ENCODE measurements at regions not wholly inside any gene's neighbourhood (a gene's known extent, or its start where the extent isn't known, plus 50 kb on each side); places are given as distances from the start of the nearest gene placed in this dataset.

DNA sequence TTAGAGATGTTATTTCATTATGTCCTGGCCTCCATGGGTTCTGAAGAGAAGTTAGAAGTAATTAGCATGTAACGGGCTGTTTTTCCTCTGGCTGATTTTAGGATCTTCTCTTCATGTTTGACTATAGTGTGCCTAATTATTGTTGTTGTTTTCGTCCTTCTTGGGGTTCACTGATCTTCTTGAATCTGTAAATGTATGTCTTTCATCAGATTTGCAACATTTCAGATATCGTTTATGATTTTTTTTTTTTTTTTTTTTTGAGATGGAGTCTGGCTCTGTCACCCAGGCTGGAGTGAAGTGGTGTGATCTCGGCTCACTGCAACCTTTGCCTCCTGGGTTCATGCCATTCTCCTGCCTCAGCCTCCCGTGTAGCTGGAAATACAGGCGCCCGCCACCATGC, 246.7 kb downstream of the TFAP2C start:
- BruUV-seq (replicated peaks): no TSS peak
- TF ChIP-seq SREBF1 (IDR thresholded peaks at IDR 0.05; ENCODE audit: low read length) (no peak), CEBPB (IDR thresholded peaks at IDR 0.05; ENCODE audit: borderline replicate concordance in 1 of 2, low read depth in 2 of 2, low read length in 2 of 2) (no peak), PAX8 (IDR thresholded peaks at IDR 0.05) (no peak), ZNF274 (IDR thresholded peaks at IDR 0.05; ENCODE audit: insufficient read depth, insufficient read length) (no peak), MTA3 (IDR thresholded peaks at IDR 0.05; ENCODE audit: borderline replicate concordance, low read length) (no peak), YBX1 (IDR thresholded peaks at IDR 0.05) (no peak), USF1 (IDR thresholded peaks at IDR 0.05; ENCODE audit: borderline replicate concordance, extremely low read length, insufficient read depth, low read depth, low read length) (no peak), HCFC1 (IDR thresholded peaks at IDR 0.05; ENCODE audit: low read length) (no peak), ZNF207 (IDR thresholded peaks at IDR 0.05; ENCODE audit: borderline replicate concordance) (no peak), CREB1 (IDR thresholded peaks at IDR 0.05; ENCODE audit: low read depth) (no peak), POLR2A (IDR thresholded peaks at IDR 0.05; ENCODE audit: low read depth, low read length) (no peak)
- TF ChIP-seq, protein P1, sequence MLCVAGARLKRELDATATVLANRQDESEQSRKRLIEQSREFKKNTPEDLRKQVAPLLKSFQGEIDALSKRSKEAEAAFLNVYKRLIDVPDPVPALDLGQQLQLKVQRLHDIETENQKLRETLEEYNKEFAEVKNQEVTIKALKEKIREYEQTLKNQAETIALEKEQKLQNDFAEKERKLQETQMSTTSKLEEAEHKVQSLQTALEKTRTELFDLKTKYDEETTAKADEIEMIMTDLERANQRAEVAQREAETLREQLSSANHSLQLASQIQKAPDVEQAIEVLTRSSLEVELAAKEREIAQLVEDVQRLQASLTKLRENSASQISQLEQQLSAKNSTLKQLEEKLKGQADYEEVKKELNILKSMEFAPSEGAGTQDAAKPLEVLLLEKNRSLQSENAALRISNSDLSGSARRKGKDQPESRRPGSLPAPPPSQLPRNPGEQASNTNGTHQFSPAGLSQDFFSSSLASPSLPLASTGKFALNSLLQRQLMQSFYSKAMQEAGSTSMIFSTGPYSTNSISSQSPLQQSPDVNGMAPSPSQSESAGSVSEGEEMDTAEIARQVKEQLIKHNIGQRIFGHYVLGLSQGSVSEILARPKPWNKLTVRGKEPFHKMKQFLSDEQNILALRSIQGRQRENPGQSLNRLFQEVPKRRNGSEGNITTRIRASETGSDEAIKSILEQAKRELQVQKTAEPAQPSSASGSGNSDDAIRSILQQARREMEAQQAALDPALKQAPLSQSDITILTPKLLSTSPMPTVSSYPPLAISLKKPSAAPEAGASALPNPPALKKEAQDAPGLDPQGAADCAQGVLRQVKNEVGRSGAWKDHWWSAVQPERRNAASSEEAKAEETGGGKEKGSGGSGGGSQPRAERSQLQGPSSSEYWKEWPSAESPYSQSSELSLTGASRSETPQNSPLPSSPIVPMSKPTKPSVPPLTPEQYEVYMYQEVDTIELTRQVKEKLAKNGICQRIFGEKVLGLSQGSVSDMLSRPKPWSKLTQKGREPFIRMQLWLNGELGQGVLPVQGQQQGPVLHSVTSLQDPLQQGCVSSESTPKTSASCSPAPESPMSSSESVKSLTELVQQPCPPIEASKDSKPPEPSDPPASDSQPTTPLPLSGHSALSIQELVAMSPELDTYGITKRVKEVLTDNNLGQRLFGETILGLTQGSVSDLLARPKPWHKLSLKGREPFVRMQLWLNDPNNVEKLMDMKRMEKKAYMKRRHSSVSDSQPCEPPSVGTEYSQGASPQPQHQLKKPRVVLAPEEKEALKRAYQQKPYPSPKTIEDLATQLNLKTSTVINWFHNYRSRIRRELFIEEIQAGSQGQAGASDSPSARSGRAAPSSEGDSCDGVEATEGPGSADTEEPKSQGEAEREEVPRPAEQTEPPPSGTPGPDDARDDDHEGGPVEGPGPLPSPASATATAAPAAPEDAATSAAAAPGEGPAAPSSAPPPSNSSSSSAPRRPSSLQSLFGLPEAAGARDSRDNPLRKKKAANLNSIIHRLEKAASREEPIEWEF (IDR thresholded peaks at IDR 0.05; ENCODE audit: insufficient replicate concordance, low read depth, low read length): no peak
- Histone ChIP-seq H3K9ac (ENCODE audit: control insufficient read depth, insufficient read depth, low read length) (no peak overlapping the region), H3K4me3 (no peak overlapping the region), H3K4me1 (ENCODE audit: control insufficient read depth, insufficient read depth, low read length) (no peaks in the 10 kb centered on the region), H4K20me1 (ENCODE audit: control insufficient read depth, insufficient read depth) (no peaks in the 10 kb centered on the region), H3K27ac (ENCODE audit: control insufficient read depth, insufficient read depth) (no peak overlapping the region), H3K9me3 (replicated peaks; ENCODE audit: control insufficient read depth, insufficient read depth, low read length) (no peaks in the 10 kb centered on the region; the same call in 2 of the 3 replicates), H3K79me2 (ENCODE audit: control insufficient read depth, insufficient read depth, low read length) (no peaks in the 10 kb centered on the region), H3K4me2 (ENCODE audit: control insufficient read depth, insufficient read depth) (no peak overlapping the region), H3K36me3 (ENCODE audit: control insufficient read depth in 2 of 2, insufficient read depth in 2 of 2, low read length in 1 of 2) (no peaks in the 10 kb centered on the region), H3K27me3 (replicated peaks in 1 of 2; ENCODE audit: control insufficient read depth in 2 of 2, insufficient read depth in 2 of 2, low read length in 1 of 2) (no peaks in the 10 kb centered on the region; a peak in 2 of 4 replicates), H2AFZ (ENCODE audit: control insufficient read depth, low read depth, low read length) (no peak overlapping the region)
- FAIRE-seq: no peak
- ATAC-seq: no peak
- no peak for DNase-seq (ENCODE audit: low read depth, low spot score)
- ChIA-PET CTCF (no interaction called here), POLR2A (no interaction called here), SMC1A (ENCODE audit: uncharacterized antibody, unreplicated experiment) (no interaction called here), RAD21 (ENCODE audit: unreplicated experiment) (no interaction called here)
- 10% methylated on average over 7 of the region's 7 CpGs for WGBS (ENCODE audit: insufficient coverage, insufficient replicate concordance, low lambda C conversion rate, missing lambda C conversion rate)
- intact Hi-C loops (cut with micrococcal nuclease; ENCODE audit: unreplicated experiment): no loop called here
- in situ Hi-C loops (cut with MboI): no loop called here
